ENCODE measurements at regions not wholly inside any gene's neighbourhood (a gene's known extent, or its start where the extent isn't known, plus 50 kb on each side); places are given as distances from the start of the nearest gene placed in this dataset.

DNA sequence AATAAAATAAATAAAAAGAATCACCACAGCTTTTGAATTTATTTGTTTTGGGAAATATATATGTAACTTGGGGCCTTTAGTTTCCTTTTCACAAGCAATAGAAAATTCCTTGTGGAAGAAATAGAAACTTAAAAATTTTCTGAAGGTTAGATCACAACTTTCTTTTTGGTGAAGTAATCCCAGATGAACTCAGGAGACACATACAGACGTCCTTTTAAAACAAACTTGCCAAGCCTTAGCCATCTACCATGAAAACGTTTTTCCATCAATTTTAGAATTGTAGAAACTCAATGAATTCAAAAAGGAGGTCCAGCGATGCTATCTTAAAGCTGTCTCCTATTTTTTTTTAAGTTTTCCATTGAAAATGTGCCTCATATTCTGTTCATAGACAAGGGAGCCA lies 225.6 kb downstream of the ASXL3 start:
- Histone ChIP-seq H3K4me1 (no peaks in the 10 kb centered on the region), H3K27ac (no peak overlapping the region), H3K36me3 (no peaks in the 10 kb centered on the region), H3K9me3 (no peaks in the 10 kb centered on the region), H3K27me3 (no peaks in the 10 kb centered on the region), H3K4me3 (no peak overlapping the region)
- TF ChIP-seq, protein P1, sequence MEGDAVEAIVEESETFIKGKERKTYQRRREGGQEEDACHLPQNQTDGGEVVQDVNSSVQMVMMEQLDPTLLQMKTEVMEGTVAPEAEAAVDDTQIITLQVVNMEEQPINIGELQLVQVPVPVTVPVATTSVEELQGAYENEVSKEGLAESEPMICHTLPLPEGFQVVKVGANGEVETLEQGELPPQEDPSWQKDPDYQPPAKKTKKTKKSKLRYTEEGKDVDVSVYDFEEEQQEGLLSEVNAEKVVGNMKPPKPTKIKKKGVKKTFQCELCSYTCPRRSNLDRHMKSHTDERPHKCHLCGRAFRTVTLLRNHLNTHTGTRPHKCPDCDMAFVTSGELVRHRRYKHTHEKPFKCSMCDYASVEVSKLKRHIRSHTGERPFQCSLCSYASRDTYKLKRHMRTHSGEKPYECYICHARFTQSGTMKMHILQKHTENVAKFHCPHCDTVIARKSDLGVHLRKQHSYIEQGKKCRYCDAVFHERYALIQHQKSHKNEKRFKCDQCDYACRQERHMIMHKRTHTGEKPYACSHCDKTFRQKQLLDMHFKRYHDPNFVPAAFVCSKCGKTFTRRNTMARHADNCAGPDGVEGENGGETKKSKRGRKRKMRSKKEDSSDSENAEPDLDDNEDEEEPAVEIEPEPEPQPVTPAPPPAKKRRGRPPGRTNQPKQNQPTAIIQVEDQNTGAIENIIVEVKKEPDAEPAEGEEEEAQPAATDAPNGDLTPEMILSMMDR (IDR thresholded peaks at IDR 0.05), result no peak
- intact Hi-C loops (cut with DNase I), result no loop called here
- ATAC-seq (no peak), DNase-seq (no peak)

DNA sequence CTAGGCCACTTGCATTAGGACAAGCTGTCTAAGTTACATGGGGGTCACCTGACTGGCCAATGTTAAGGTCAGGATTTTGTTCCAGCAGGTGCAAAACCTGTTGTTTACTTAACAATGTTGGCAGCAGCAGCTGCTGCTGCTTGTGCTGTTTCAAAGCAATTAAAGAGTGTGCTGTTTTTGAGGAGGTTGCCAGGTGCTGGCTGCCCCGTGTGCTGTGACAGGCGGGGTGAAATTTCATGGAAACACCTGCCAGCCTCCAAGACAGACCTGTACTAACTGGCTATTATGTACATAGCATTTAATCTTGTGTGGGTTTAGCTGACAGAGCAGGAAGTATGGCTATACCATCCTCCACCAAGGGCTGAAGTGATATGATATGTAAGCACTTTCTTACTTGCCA lies 224.9 kb downstream of the ASXL3 start:
- ATAC-seq (peak; percentile 82), DNase-seq (peak in 2 of 4 donors; percentile 11 to 65)
- intact Hi-C loops (cut with DNase I), result no loop called here
- no peaks in the 10 kb centered on the region for H3K36me3 ChIP-seq
- H3K27ac ChIP-seq, result no peak overlapping the region
- TF ChIP-seq, protein P1 (IDR thresholded peaks at IDR 0.05), result no peak
- no peaks in the 10 kb centered on the region for H3K27me3 ChIP-seq
- no peaks in the 10 kb centered on the region for H3K9me3 ChIP-seq
- no peak overlapping the region for H3K4me3 ChIP-seq
- H3K4me1 ChIP-seq, result no peaks in the 10 kb centered on the region

Data from left lung (tissue), 4 donors.